ENCODE measurements at regions not wholly inside any gene's neighbourhood (a gene's known extent, or its start where the extent isn't known, plus 50 kb on each side); places are given as distances from the start of the nearest gene placed in this dataset.
A peak's percentile ranks its signal among the peaks of the same experiment; 100 is the strongest.
"Not testable (repeated sequence)": the region's sequence is repeated elsewhere in the genome, so short reads cannot be mapped to it uniquely, and the experiment has no call there.

DNA sequence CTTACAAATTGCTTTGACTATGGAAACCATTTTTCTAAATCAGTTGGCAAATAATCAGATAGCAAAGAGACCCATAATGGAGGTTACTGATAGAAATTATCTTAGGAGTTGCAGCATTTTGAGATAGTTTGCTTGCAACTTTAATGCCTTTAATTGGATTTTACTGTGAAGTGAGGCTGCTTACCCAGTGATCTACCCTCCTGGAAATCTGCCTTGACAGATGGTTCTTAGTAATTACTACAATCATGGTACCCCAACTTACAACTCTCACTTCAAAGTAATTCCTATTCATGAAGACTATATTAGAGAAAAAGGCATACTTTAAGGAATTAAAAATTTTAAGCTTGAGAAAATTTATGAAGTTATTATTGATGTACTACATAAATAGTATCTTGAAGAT, 1288.6 kb upstream of the CDH2 start:
- DNase-seq, result peak; percentile 92

DNA sequence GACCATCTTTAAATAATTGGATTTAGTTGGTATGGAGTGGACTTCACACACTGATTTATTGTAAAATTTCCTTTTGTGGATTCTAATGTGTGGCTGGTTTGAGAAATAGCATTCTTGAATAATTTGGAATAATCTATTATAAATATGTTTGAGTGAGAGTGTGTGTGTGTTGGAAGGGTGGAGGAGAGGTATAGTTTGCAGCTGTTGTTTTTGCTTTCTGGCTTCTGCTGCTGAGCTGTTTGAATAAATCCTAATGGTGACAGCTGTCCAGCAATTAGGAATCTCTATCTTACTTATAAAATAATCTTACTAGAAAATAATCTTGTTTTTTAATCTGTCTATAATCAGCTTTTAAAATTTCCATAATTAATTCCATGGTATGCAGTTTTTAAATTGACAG, 1283.0 kb upstream of the CDH2 start:
- DNase-seq, result peak; percentile 91

DNA sequence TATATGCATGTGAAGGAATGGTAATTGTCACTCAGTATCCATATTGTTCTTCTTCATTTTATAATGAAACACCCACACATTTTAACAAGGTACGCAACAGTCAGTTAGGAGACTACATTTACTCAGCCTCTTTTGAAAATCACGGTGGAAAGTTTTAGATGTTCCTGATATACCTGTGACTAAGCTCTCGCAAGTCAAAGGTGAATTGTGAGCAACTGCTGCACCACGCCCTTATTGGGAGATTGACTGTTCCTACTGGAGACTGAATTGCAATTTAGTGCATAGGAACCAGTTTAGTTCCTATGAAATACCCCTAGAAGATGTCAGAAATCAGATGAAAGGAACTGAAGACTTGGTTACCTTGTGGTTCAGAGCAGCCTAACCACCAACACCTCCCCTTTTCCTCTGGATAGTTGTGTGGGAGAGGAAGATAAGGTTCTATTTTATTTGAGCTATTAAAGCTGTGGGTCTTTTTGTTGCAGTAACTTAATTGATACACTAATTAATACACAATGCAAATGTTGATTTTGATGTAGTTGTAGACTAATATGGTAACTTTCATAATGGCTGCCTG, 1280.5 kb upstream of the CDH2 start:
- no peak for DNase-seq

DNA sequence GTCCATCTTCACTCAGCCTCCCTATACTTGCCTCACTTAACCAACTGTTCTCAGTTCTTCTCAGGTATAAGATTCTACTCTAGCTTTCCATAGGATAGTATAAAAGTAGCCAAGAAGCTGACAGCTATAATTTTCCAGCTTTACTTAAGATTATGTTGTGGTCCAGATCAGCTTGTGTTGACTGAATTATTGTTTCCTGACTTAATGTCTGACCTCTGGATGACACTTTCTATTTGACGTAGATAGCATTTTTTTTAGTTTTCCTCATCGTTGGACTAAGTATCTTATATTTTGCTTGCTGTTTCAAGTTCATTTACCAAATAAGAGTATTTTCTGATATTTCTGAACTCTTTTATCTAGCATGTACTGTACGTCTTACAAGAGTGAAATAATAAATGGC, 1272.5 kb upstream of the CDH2 start:
- DNase-seq, result no peak

DNA sequence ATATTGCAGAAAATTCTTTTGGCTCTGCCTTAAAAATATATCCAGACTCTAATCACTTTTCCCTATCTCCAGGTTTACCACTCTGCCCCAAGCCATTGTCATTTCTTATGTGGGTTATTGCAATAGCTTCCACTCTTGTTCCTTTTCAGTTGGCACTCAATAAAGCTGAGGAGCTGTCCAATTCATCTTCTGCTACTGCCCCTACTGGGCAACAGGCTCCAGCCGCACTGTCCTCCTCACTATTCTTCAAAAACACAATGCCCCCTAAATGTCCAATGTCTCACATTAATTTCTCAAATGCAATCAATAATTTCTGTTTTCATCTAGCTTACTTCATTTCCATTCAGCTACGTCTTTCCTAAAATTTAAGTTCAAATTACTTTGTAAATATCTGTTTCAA, 1262.5 kb upstream of the CDH2 start:
- no peak for DNase-seq

DNA sequence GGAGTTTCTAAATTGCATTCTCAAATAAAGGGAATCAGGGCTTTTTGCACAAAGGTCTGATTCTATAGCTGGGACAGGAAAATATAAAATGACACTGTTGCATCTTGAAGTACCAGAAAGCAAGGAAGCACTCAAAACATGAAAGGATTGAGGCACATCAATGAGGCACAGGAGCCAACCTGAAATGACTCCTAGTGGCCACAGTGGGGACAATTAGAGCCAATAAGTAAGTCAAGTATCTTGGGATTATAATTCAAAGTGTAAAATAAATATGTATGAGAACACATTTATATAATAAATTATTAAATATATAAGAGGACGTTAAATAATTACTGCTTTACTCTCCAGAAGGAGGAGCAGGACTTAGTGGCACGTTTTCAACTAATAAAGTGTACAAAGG, 1259.5 kb upstream of the CDH2 start:
- DNase-seq, result peak; percentile 5

DNA sequence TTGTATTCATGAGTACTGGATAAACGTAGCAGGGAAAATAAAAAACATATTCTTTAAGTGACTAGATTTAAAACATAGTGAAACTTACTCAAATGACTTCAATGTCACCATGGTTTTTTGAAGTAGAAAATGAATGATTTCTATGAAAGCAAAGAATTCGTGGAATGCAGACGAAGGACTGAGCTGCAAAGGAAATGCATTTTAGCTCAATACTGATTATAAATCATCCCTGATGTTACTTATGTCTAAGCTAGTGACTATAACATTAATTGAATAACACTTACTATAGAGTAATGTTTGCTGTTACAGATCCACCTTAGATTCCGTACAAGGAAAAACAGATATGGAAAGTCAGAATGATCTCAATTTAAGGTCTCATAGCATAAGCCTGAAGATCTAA, 1257.7 kb upstream of the CDH2 start:
- DNase-seq, result no peak

DNA sequence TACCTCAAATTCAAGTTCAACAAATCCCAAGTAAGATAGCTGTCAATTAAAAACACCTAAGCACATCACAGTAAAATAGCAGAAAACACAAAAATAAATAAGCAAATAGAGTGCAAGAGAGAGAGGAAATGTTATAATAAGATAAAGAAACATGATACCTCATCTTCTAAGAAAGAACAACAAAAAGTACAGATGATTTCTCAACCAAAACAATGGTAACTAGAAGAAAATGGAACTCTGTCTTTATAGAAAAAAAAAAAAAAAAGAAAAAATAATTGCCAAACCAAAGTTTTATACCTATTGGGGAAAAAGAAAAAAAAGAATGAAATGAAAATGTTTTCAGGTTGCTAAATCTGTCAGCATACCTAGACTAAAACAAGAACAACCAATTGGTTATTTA, 1253.5 kb upstream of the CDH2 start:
- DNase-seq, result no peak

DNA sequence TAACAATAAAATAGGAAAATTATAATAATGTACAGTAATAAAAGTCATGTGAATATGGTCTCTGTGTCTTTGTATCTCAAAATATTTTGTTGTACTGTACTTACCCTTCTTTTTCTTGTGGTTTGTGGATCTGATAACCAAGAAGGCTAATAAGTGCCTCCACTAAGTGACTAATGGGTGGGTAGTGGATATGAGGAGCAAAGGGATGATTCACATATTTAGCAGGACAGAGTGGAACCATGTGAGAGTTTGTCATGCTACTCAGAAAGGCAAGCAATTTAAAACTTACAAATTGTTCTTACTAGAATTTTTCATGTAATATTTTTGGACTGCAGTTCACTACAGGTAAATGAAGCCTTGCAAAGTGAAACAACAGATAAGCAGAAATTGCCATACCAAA, 1241.2 kb upstream of the CDH2 start:
- no peak for DNase-seq

DNA sequence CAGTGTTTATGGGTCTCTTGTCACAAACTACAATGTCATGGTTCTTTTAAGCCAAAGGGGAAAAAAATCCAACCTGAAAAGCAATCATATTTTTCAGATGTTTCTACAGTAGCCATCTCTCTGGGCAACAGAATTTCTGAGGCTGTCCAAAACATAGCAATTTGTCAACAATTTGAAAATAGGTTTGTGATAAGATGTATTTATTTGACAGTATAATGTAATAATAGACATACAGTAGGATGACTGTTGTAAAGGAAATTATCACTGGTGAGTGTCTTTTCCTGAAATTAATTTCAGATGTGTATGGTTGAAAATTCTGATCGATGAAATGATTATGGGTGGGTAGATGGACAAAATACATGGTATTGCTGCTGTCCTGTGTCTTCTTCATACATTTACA, 1230.1 kb upstream of the CDH2 start:
- DNase-seq, result no peak

DNA sequence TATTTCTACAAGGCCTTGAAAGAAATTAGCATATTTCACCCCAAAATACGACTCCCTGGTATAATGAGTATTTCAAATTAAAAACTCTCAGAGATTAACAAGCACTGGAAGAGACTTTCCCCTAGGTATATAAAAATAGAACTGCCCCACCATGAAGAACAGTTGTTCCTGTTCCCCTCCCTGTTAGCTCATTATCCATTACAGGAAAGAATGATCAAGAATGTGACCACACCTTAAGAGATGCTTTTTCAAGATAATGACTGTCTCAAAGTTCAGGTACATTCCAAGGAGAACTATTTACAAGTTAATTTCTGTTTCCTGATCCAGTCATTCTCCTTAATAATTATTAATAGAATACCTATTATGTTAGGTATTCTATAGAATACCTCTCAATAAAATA, 1220.6 kb upstream of the CDH2 start:
- no peak for DNase-seq

DNA sequence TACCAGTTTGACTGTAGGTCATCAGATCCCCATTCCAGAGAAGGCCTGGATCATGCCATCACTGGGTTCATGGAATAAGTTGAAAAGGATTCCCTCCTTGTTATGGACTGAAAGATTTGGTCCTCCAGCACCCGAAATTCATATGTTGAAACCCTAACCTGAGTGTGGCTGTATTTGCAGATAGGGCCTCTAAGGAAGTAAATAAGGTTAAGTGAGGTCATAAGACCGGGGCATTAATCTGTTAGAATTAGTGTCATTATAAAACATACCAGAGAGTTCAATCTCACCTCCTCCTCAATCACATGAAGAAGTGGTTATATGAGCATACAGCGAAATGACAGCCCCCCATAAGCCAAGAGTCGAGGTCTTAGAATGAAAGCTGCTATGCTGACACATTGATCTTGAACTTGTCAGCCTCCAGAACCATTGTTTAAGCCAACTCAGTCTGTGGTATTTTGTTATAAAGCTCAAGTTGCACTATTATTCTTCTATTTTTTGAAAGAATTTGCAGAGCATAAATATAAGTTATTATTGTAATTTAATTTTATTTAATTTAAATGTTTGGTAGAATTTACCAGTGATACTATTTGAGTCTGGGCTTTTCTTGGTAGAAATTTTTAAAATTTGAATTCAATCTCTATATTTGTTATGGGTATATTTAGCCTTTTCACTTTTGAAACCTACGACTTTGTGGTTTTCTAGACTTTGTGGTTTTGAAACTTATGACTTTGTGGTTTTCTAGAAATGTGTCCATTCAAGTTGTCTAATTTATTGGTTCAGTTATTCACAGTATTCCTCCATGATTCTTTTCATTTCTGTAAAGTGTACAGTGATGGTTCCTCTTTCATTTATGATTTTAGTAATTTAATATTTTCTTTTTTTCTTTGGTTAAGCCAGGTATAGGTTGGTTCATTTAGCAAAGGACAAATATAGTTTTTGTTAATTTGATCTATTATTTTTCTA, 1206.7 kb upstream of the CDH2 start:
- DNase-seq, result peak; percentile 15

DNA sequence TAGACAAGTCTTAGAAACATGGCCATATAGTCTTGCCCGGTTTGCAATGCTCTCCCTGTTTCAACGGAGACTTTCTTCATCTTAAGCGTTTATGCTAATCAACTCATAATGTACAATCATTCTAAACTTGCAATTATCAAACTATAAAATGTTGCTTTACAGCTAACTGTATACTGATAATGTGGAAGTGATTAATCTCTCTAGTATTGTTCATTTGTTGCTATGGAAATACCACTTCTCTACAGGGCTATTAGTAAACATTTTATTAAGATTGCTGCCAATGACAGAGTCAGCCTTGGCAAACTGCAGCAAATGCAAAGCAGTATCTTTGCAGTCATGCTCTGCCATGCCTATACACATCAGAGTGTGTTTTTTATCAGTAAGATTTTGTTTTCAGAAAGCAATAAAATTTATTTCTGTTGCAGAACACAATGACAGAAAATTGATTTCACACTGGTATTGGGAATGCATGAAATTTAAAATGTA, 1201.8 kb upstream of the CDH2 start:
- no peak for DNase-seq

DNA sequence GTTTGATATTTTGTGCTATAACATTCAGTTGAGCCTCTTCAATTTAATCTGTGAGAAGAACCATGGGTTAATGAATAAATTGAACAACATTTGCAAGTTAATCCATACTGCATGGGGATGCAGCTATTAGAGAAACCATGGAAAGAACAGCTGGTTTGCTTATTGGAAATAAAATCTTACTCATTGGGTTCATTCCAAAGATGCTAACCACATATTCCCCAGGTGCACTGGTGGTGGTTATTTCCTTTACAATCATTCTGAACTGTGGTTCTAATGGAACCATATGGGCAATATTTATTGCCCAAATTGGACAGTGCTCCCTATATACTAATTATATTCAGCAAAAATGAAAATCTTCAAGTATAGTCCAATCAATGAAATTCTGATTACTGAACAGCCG, 1200.4 kb upstream of the CDH2 start:
- DNase-seq, result no peak

DNA sequence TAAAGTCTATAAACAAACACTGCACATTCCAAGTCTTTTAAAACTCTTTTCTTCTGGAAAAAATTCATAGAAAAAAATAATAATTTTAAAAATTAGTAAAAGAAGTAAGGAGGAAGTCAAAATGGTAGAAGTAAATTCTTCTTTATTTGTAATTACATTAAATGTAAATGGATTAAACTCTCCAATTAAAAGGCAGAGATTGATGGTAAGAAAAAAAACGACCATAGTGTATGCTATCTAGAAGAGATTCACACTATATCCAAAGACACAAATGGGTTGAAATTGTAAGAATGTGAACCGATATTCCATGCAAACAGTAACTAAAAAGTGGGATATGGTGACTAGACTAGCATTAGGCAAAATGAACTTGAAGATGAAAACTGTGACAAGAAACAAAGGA, 1196.1 kb upstream of the CDH2 start:
- DNase-seq, result no peak

DNA sequence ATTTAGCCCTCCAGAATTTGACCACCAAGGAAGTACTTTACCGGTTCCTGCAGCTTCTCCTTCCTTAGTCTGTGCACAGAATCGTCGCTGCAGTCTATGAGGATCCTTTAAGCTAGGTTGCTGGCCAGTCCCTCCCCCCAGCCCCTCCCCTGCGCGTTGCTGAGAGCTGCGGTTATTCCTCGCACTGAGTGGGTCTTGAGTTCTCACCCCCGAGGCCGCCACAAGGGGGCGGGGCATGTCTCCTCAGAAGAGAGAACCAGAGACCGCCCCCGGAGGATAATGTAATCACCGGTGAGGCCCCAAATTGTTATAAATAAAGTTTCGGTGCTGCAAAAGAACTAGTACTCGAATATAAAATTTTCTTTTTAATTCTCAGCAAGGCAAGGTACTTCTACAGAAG, 1184.9 kb upstream of the CDH2 start:
- DNase-seq, result no peak

DNA sequence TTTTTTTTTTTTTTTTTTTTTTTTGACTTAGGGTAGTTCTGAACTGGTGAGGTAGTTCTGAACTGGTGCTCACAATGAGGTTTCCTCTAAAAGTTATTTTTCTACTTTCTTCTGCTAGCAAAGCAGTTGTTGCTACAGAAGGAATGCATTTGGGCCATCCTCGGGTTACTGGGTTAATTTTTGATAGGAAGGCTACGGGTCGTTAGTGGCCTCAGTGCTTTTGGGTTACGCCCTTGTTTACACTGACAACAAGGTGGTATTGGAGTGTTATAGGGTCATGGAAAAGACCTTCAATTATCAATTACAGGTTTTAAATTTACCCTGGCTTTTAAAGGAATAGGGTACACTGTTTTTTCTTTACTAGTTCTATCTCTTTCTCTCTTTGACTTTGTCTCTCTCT, 1183.7 kb upstream of the CDH2 start:
- DNase-seq, result not testable (repeated sequence)

DNA sequence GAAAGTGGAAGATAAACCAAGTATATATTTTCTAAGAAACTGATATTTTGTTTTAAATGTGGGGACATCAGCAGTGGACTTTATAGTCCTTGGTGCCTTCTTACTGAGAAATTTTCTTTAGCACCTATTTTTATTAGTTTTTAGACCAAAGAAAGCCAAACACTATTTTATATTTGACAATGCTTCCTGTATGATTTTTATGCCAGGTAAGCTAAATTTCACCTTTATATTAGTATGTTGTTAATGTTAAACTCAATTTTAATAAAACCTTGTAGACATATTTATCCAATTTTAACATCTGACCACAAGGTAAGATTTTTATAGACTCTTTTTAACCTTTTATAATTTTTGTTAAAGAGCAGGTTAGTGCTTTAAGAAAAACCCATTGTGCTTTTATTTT, 1182.3 kb upstream of the CDH2 start:
- not testable (repeated sequence) for DNase-seq

DNA sequence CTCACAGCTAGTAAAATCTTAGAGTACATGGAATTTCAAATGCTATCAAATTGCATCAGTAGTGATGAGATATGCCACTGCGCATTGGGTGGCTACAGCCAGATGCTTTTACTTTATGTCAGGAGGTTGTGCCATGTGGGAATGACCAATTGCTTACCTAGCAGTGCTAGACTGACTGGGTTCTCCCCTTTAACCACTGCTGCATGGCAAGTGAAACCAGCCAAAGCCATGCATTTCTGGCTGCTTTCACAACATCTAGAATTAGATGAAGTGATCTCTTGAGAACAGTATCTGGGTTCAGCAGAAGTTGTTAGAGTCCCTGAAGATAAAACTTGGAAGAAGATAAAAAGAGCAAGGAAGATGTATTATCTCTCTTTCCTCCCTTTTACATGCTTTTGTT, 1174.2 kb upstream of the CDH2 start:
- DNase-seq, result no peak

DNA sequence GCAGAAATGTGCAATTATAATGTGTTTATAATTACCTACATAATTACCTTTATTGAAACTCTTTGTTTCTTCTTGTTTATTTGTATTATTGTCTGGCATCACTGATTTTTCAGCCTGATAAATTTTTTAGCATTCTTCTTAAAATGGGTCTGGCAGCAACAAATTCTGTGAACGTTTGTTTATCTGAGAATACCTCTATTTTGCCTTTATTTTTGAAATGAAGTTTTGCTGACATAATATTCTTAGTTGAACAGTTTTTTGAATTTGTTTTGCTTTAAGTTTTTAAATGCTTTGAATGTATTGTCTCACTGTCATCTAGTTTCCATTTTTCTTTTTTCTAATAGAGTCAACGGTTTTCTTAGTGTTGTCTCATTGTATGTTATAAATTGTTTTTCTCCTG, 1152.0 kb upstream of the CDH2 start:
- DNase-seq, result no peak

DNA sequence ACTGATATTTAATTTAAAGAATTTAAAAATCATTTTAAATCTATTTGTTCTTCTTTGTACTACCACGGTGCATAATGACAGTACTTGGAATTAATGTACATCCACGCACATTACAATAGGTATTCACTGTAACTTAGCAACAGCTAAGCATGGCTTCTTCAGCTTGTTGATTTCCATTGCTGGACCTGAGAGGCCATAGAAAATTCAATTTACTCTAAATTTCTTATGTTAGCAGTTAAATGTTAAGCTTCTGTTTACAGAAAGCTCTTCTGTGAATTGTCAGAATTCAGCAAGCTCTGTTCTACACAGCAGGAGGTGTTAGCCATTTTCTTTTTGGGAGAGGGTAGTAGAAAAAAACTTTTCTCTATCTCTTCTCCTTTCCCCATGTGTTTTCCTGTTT, 1149.3 kb upstream of the CDH2 start:
- DNase-seq, result no peak

DNA sequence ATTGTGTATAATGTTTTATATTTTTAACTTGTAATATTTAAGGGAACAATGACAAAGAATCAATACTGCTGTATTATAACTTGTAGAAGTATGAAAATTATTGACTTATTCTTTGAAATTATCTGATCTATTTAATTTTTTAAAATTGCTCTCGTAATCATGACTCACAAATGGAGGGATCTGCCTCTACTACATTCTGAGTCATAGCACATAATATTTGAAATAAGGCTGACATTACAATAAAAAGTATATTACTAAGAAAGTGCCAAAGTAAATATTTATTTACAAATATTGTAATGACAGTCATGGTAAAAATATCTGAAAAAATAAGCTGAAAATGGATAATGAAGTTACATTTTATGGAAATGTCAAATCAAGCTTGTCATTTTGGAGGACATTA, 1144.6 kb upstream of the CDH2 start:
- DNase-seq, result no peak

DNA sequence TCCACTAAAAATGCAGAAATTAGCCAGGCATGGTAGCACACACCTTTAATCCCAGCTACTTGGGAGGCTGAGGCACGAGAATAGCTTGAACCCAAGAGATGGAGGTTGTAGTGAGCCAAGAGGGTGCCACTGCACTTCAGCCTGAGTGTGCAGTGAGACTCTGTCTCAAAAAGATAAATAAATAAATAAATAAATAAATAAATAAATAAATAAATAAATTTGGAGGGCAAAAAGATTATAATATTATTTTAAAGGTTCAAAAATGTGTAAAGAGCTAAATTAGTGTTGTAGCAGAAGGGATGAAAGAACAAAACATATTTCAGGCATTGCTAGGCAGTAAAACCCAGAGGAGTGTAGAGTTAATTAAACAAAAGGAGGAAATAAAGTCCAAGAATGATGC, 1136.4 kb upstream of the CDH2 start:
- no peak for DNase-seq

DNA sequence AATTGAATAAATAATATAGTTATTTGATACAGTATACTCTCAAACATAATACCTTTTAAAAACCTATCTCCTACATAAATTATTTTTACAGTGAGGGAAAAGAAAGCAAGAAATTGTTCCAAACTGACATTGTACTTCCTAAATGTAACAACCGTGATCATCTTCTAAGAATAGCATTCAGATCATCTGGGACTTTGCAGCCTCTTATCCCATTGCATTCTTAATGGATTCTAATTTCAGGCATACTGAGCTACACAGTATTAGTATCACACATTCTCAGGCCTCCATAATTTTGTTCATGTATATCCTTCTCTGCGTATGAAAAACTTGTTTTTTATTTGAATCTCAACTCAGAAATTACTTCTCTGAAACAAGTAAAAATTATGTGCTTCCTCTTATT, 1134.7 kb upstream of the CDH2 start:
- no peak for DNase-seq

DNA sequence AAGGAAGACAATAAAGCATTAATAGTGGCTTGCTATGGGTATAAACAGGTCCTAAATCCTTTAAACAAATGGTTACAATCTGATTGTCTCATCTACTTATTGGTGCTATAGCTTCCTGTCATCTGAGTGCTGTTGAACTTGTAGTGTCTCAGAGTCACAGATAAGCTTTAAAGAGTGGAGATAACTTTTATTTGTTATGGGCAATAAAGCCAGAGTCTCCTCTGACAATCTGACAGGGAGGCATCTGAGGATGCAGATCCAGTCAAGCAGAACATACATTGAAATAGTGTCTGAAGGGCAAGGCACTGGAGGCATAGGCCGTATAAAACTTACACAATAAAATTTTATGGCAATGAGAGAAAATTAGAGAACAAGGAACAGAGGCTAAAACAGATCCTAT, 1132.4 kb upstream of the CDH2 start:
- peak; percentile 64 for DNase-seq
